ENCODE measurements at regions not wholly inside any gene's neighbourhood (a gene's known extent, or its start where the extent isn't known, plus 50 kb on each side); places are given as distances from the start of the nearest gene placed in this dataset.
"Not testable (repeated sequence)": the region's sequence is repeated elsewhere in the genome, so short reads cannot be mapped to it uniquely, and the experiment has no call there.

- H3K4me3 Mint-ChIP-seq, result no peak overlapping the region
- no peak for DNase-seq
- H3K36me3 Mint-ChIP-seq, result no peaks in the 10 kb centered on the region
- H3K4me1 Mint-ChIP-seq (ENCODE audit: low read depth), result no peaks in the 10 kb centered on the region
- ChIA-PET CTCF (no interaction called here), POLR2A (no interaction called here)
- peaks cover 19% of the 10 kb centered on the region for H3K9me3 Mint-ChIP-seq
- H3K27me3 Mint-ChIP-seq, result no peaks in the 10 kb centered on the region
- intact Hi-C loops (cut with micrococcal nuclease), result no loop called here
- H3K27ac Mint-ChIP-seq, result no peak overlapping the region
Observed at GRCh38 chr7:79664884-79665676, 211.6 kb upstream of the MAGI2 start.

GRCh38 chr7:79658304-79658703 lies 204.8 kb upstream of the MAGI2 start:
- no peak for DNase-seq
- Mint-ChIP-seq H3K4me3 (no peak overlapping the region), H3K27me3 (no peaks in the 10 kb centered on the region), H3K4me1 (ENCODE audit: low read depth) (no peaks in the 10 kb centered on the region), H3K36me3 (no peaks in the 10 kb centered on the region), H3K27ac (no peak overlapping the region), H3K9me3 (peaks cover 7% of the 10 kb centered on the region)
- CTCF ChIA-PET, result no interaction called here
- intact Hi-C loops (cut with micrococcal nuclease), result no loop called here
- POLR2A ChIA-PET, result no interaction called here

- POLR2A ChIA-PET, result no interaction called here
- intact Hi-C loops (cut with micrococcal nuclease), result no loop called here
Observed at GRCh38 chr7:79653136-79653631, 199.7 kb upstream of the MAGI2 start.

GRCh38 chr7:79652619-79653018 lies 199.2 kb upstream of the MAGI2 start:
- no peaks in the 10 kb centered on the region for H3K27me3 Mint-ChIP-seq
- ChIA-PET CTCF (no interaction called here), POLR2A (no interaction called here)
- no peak overlapping the region for H3K27ac Mint-ChIP-seq
- no peak overlapping the region for H3K4me3 Mint-ChIP-seq
- H3K9me3 Mint-ChIP-seq, result peaks cover 4% of the 10 kb centered on the region
- no peaks in the 10 kb centered on the region for H3K36me3 Mint-ChIP-seq
- intact Hi-C loops (cut with micrococcal nuclease), result no loop called here
- no peak for DNase-seq
- no peaks in the 10 kb centered on the region for H3K4me1 Mint-ChIP-seq (ENCODE audit: low read depth)

More at GRCh38 chr7:79653136-79653631, 199.7 kb upstream of the MAGI2 start:
- no peak overlapping the region for H3K27ac Mint-ChIP-seq
- peaks cover 6% of the 10 kb centered on the region for H3K9me3 Mint-ChIP-seq
- H3K36me3 Mint-ChIP-seq, result no peaks in the 10 kb centered on the region
- no peaks in the 10 kb centered on the region for H3K4me1 Mint-ChIP-seq (ENCODE audit: low read depth)
- no peak overlapping the region for H3K4me3 Mint-ChIP-seq
- no peaks in the 10 kb centered on the region for H3K27me3 Mint-ChIP-seq
- no peak for DNase-seq
- CTCF ChIA-PET, result no interaction called here

- H3K27ac Mint-ChIP-seq, result no peak overlapping the region
- H3K9me3 Mint-ChIP-seq, result peaks cover 10% of the 10 kb centered on the region
- no peak for DNase-seq
- intact Hi-C loops (cut with micrococcal nuclease), result no loop called here
- no peaks in the 10 kb centered on the region for H3K4me1 Mint-ChIP-seq (ENCODE audit: low read depth)
- ChIA-PET POLR2A (no interaction called here), CTCF (no interaction called here)
- H3K4me3 Mint-ChIP-seq, result no peak overlapping the region
- no peaks in the 10 kb centered on the region for H3K36me3 Mint-ChIP-seq
- no peaks in the 10 kb centered on the region for H3K27me3 Mint-ChIP-seq
Observed at GRCh38 chr7:79647711-79648110, 194.2 kb upstream of the MAGI2 start.

- H3K9me3 Mint-ChIP-seq, result peaks cover 9% of the 10 kb centered on the region
- intact Hi-C loops (cut with micrococcal nuclease), result no loop called here
- H3K4me1 Mint-ChIP-seq (ENCODE audit: low read depth), result no peaks in the 10 kb centered on the region
- no peaks in the 10 kb centered on the region for H3K27me3 Mint-ChIP-seq
- no peak overlapping the region for H3K4me3 Mint-ChIP-seq
- H3K36me3 Mint-ChIP-seq, result no peaks in the 10 kb centered on the region
- CTCF ChIA-PET, result no interaction called here
- H3K27ac Mint-ChIP-seq, result no peak overlapping the region
- DNase-seq, result no peak
- POLR2A ChIA-PET, result no interaction called here
Observed at GRCh38 chr7:79646278-79646677, 192.8 kb upstream of the MAGI2 start.

GRCh38 chr7:79636849-79637248 lies 183.4 kb upstream of the MAGI2 start:
- Mint-ChIP-seq H3K4me1 (ENCODE audit: low read depth) (no peaks in the 10 kb centered on the region), H3K9me3 (peaks cover 2% of the 10 kb centered on the region), H3K27me3 (no peaks in the 10 kb centered on the region), H3K27ac (no peak overlapping the region), H3K36me3 (no peaks in the 10 kb centered on the region), H3K4me3 (no peak overlapping the region)
- no peak for DNase-seq
- ChIA-PET POLR2A (no interaction called here), CTCF (no interaction called here)
- intact Hi-C loops (cut with micrococcal nuclease), result no loop called here

GRCh38 chr7:79625921-79626320 lies 172.5 kb upstream of the MAGI2 start:
- DNase-seq; H3K27me3 Mint-ChIP-seq; CTCF ChIA-PET; H3K4me3 Mint-ChIP-seq; intact Hi-C loops (cut with micrococcal nuclease); H3K36me3 Mint-ChIP-seq; POLR2A ChIA-PET; H3K4me1 Mint-ChIP-seq (ENCODE audit: low read depth); H3K27ac Mint-ChIP-seq; H3K9me3 Mint-ChIP-seq: not testable (repeated sequence)

GRCh38 chr7:79624336-79624735 lies 170.9 kb upstream of the MAGI2 start:
- ChIA-PET POLR2A (no interaction called here), CTCF (no interaction called here)
- no peak overlapping the region for H3K4me3 Mint-ChIP-seq
- H3K4me1 Mint-ChIP-seq (ENCODE audit: low read depth), result no peaks in the 10 kb centered on the region
- no peaks in the 10 kb centered on the region for H3K36me3 Mint-ChIP-seq
- no peaks in the 10 kb centered on the region for H3K9me3 Mint-ChIP-seq
- H3K27me3 Mint-ChIP-seq, result no peaks in the 10 kb centered on the region
- DNase-seq, result no peak
- intact Hi-C loops (cut with micrococcal nuclease), result no loop called here
- H3K27ac Mint-ChIP-seq, result no peak overlapping the region

- Mint-ChIP-seq H3K4me3 (no peak overlapping the region), H3K9me3 (no peaks in the 10 kb centered on the region), H3K36me3 (no peaks in the 10 kb centered on the region), H3K4me1 (ENCODE audit: low read depth) (no peaks in the 10 kb centered on the region), H3K27ac (no peak overlapping the region), H3K27me3 (no peaks in the 10 kb centered on the region)
- DNase-seq, result no peak
- ChIA-PET CTCF (no interaction called here), POLR2A (no interaction called here)
- intact Hi-C loops (cut with micrococcal nuclease), result no loop called here
Observed at GRCh38 chr7:79622781-79623180, 169.3 kb upstream of the MAGI2 start.

GRCh38 chr7:79620291-79620690 lies 166.8 kb upstream of the MAGI2 start:
- intact Hi-C loops (cut with micrococcal nuclease), result no loop called here
- H3K27me3 Mint-ChIP-seq, result no peaks in the 10 kb centered on the region
- H3K27ac Mint-ChIP-seq, result no peak overlapping the region
- POLR2A ChIA-PET, result no interaction called here
- peaks cover 5% of the 10 kb centered on the region for H3K9me3 Mint-ChIP-seq
- H3K4me1 Mint-ChIP-seq (ENCODE audit: low read depth), result no peaks in the 10 kb centered on the region
- DNase-seq, result no peak
- CTCF ChIA-PET, result no interaction called here
- no peak overlapping the region for H3K4me3 Mint-ChIP-seq
- no peaks in the 10 kb centered on the region for H3K36me3 Mint-ChIP-seq

- Mint-ChIP-seq H3K9me3 (peaks cover 5% of the 10 kb centered on the region), H3K4me1 (ENCODE audit: low read depth) (no peaks in the 10 kb centered on the region), H3K27me3 (no peaks in the 10 kb centered on the region), H3K36me3 (no peaks in the 10 kb centered on the region), H3K27ac (no peak overlapping the region), H3K4me3 (no peak overlapping the region)
- intact Hi-C loops (cut with micrococcal nuclease), result no loop called here
- POLR2A ChIA-PET, result no interaction called here
- CTCF ChIA-PET, result no interaction called here
- DNase-seq, result no peak
Observed at GRCh38 chr7:79619216-79619615, 165.7 kb upstream of the MAGI2 start.

GRCh38 chr7:79615871-79616640 lies 162.6 kb upstream of the MAGI2 start:
- Mint-ChIP-seq H3K27me3 (no peaks in the 10 kb centered on the region), H3K9me3 (peaks cover 11% of the 10 kb centered on the region), H3K27ac (no peak overlapping the region), H3K36me3 (no peaks in the 10 kb centered on the region), H3K4me3 (no peak overlapping the region), H3K4me1 (ENCODE audit: low read depth) (no peaks in the 10 kb centered on the region)
- no peak for DNase-seq
- intact Hi-C loops (cut with micrococcal nuclease), result no loop called here
- ChIA-PET POLR2A (no interaction called here), CTCF (no interaction called here)

Data from activated CD4-positive, alpha-beta memory T cell treated with anti-CD3 and anti-CD28 coated beads for 36 hours (primary cell).